Fibroblast of lung (primary cell): ENCODE measurements at regions not wholly inside any gene's neighbourhood (a gene's known extent, or its start where the extent isn't known, plus 50 kb on each side); places are given as distances from the start of the nearest gene placed in this dataset.

Experiments used
- CTCF ChIP-seq, 2 donors: IDR thresholded peaks in 1 of 2; conservative IDR thresholded peaks in 1 of 2; 1 replicate in 1 of 2; 2 replicates in 1 of 2; pipeline ENCODE4 v1.5.1; 2011 to 2012; ENCODE audit warnings: low read length in 2 of 2, control low read depth in 1 of 2, inconsistent platforms in 1 of 2, low read depth in 1 of 2, mild to moderate bottlenecking in 1 of 2
- EZH2 ChIP-seq: IDR thresholded peaks from 2 replicates; pipeline ENCODE4 v1.5.1; 2012; ENCODE audit warnings: low read length, control low read depth, mild to moderate bottlenecking; ENCODE audit errors: missing control alignments

- TF ChIP-seq CTCF (conservative IDR thresholded peaks at IDR 0.05 in 1 of 2, IDR thresholded peaks at IDR 0.05 in 1 of 2; ENCODE audit: low read depth in 1 of 2, low read length in 2 of 2) (no peak), EZH2 (no peak)
Measured at GRCh38 chr4:30538794-30539193, 181.4 kb upstream of the PCDH7 start.
